ENCODE measurements at regions not wholly inside any gene's neighbourhood (a gene's known extent, or its start where the extent isn't known, plus 50 kb on each side); places are given as distances from the start of the nearest gene placed in this dataset.

DNA sequence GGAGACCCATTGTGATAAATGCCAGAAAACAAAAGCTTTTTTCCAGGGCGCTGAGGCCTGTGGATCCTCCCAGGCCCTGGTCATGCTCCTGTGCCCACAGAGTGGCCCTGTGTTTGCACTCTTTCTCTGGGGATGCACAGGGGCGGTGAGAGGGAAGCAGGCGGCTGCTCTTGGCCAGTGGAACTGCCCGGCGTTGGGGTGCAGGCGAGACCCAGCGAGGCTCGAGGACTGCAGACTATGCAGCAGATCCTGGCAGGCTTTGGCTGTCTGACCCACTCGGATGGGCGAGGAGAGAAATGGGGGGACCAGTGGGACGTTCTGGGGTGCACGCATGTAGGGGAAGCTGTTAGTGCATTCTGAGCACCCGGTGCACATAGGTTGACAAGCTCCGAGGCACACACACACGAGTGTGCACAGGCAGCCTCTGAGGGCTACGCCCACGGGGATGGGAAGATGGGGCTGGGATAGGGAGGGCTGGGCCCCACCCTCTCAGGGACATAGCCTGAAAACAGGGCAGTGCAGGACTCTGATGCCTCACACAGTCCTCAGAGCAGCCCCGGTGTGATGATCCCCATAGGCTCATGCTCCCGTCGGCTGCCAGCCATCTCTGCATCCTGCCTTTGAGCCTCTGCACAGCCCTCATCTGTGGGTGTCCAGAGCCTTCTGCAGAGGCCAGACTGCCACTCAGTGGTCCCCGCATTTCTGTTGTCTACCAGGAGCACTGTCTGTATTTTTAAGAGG lies 1233.5 kb downstream of the BRD1 start:
- H3K4me3 Mint-ChIP-seq, result no peak overlapping the region
- peaks cover 5% of the 10 kb centered on the region for H3K27me3 Mint-ChIP-seq (ENCODE audit: insufficient read depth)
- H3K9me3 Mint-ChIP-seq, result peaks cover 62% of the 10 kb centered on the region
- no peaks in the 10 kb centered on the region for H3K4me1 Mint-ChIP-seq (ENCODE audit: low read depth)
- no peak for TF ChIP-seq CTCF (IDR thresholded peaks at IDR 0.05)
- no peak for DNase-seq
- peaks cover 11% of the 10 kb centered on the region for H3K36me3 Mint-ChIP-seq (ENCODE audit: low read depth)
- no peak overlapping the region for H3K27ac Mint-ChIP-seq

DNA sequence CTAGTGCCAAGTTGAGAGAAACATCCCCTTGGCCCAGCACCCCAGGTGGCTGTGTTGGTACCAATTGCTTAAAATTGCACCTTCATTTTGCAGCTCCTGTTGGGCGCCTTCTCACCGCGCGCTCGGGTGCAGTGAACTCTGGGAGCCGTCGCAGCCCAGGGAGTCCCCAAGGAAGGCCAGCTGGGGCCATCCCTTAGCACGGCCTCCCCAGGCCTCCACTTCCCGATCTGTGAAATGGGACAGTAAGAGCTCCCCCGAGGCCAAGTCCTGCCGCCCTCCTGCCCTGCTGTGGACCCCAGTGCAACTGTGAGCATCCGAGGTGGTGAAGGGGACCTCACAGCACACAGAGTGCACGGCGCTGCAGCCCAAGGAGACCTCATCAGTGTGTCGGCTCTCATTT lies 1234.1 kb downstream of the BRD1 start:
- H3K9me3 Mint-ChIP-seq, result peaks cover 61% of the 10 kb centered on the region
- no peak for TF ChIP-seq CTCF (IDR thresholded peaks at IDR 0.05)
- peaks cover 11% of the 10 kb centered on the region for H3K36me3 Mint-ChIP-seq (ENCODE audit: low read depth)
- no peak overlapping the region for H3K4me3 Mint-ChIP-seq
- no peak overlapping the region for H3K27ac Mint-ChIP-seq
- no peak for DNase-seq
- peaks cover 5% of the 10 kb centered on the region for H3K27me3 Mint-ChIP-seq (ENCODE audit: insufficient read depth)
- H3K4me1 Mint-ChIP-seq (ENCODE audit: low read depth), result no peaks in the 10 kb centered on the region

GRCh38 chr22:48592931-48593330 lies 1234.7 kb downstream of the BRD1 start:
- H3K4me1 Mint-ChIP-seq (ENCODE audit: low read depth), result no peaks in the 10 kb centered on the region
- peaks cover 5% of the 10 kb centered on the region for H3K27me3 Mint-ChIP-seq (ENCODE audit: insufficient read depth)

GRCh38 chr22:48592488-48592887 lies 1235.2 kb downstream of the BRD1 start:
- no peak for TF ChIP-seq CTCF (IDR thresholded peaks at IDR 0.05)

More at GRCh38 chr22:48592931-48593330, 1234.7 kb downstream of the BRD1 start:
- TF ChIP-seq CTCF (IDR thresholded peaks at IDR 0.05), result no peak
- Mint-ChIP-seq H3K4me3 (no peak overlapping the region), H3K9me3 (peaks cover 57% of the 10 kb centered on the region), H3K27ac (no peak overlapping the region), H3K36me3 (ENCODE audit: low read depth) (peaks cover 11% of the 10 kb centered on the region)
- no peak for DNase-seq

GRCh38 chr22:48592066-48592345 lies 1235.7 kb downstream of the BRD1 start:
- H3K27me3 Mint-ChIP-seq (ENCODE audit: insufficient read depth), result peaks cover 5% of the 10 kb centered on the region
- H3K9me3 Mint-ChIP-seq, result peaks cover 48% of the 10 kb centered on the region
- no peak overlapping the region for H3K4me3 Mint-ChIP-seq
- H3K4me1 Mint-ChIP-seq (ENCODE audit: low read depth), result no peaks in the 10 kb centered on the region
- no peak overlapping the region for H3K27ac Mint-ChIP-seq
- DNase-seq, result no peak
- H3K36me3 Mint-ChIP-seq (ENCODE audit: low read depth), result peaks cover 6% of the 10 kb centered on the region
- TF ChIP-seq CTCF (IDR thresholded peaks at IDR 0.05), result no peak

More at GRCh38 chr22:48592488-48592887, 1235.2 kb downstream of the BRD1 start:
- Mint-ChIP-seq H3K4me1 (ENCODE audit: low read depth) (no peaks in the 10 kb centered on the region), H3K4me3 (no peak overlapping the region), H3K27me3 (ENCODE audit: insufficient read depth) (peaks cover 5% of the 10 kb centered on the region), H3K36me3 (ENCODE audit: low read depth) (peaks cover 9% of the 10 kb centered on the region), H3K27ac (no peak overlapping the region), H3K9me3 (peaks cover 53% of the 10 kb centered on the region)
- DNase-seq, result no peak
